ENCODE measurements at regions not wholly inside any gene's neighbourhood (a gene's known extent, or its start where the extent isn't known, plus 50 kb on each side); places are given as distances from the start of the nearest gene placed in this dataset.

DNA sequence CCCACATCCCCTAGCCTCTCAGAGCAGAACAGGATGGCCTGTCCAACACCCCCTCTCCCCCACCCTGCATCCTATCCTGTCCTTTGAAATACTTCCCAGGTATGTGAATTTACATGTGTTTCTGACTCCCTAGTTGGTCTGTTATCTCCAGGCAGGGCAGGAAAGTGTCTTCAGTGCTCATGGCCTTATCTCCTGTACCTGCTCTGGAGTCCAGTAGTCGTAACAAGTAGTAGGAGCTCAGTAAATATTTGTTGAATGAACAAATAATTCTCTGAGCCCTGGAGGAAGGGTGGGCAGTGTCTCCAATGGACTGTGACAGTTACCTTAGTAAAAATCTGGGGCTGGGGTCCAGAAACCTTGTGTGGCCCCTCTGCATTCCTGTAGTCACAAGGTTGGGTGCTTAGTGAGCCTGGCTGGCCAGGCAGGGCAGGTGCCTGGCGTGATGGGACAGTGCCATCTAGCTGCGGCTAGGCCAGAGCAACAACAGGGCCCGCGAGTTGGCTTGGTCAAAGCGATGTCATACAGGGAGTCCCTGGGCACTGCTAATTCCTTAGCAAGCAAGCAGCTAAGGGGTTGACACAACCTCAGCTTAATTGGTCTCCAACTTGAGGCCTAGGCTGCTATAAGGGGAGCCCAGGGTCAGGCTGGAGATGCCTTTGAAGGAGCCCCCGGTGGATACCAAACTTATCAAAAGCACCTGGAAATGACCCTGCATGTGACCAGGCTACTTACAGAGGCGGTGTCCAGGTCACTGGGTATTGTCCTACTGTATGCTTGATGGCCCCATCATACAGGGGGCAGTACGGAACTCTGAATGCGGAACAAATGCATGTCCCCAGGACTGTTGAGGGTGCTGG lies 89.0 kb upstream of the PPM1J start:
- no peak for TF ChIP-seq EZH2 (optimal IDR thresholded peaks at IDR 0.05; ENCODE audit: low read depth, low read length)
- TF ChIP-seq, protein P1, sequence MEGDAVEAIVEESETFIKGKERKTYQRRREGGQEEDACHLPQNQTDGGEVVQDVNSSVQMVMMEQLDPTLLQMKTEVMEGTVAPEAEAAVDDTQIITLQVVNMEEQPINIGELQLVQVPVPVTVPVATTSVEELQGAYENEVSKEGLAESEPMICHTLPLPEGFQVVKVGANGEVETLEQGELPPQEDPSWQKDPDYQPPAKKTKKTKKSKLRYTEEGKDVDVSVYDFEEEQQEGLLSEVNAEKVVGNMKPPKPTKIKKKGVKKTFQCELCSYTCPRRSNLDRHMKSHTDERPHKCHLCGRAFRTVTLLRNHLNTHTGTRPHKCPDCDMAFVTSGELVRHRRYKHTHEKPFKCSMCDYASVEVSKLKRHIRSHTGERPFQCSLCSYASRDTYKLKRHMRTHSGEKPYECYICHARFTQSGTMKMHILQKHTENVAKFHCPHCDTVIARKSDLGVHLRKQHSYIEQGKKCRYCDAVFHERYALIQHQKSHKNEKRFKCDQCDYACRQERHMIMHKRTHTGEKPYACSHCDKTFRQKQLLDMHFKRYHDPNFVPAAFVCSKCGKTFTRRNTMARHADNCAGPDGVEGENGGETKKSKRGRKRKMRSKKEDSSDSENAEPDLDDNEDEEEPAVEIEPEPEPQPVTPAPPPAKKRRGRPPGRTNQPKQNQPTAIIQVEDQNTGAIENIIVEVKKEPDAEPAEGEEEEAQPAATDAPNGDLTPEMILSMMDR (IDR thresholded peaks at IDR 0.05; ENCODE audit: low read length) = peak; percentile 54
- TF ChIP-seq EZH2phosphoT487 (IDR thresholded peaks at IDR 0.05; ENCODE audit: low read length) = no peak

Data from MM.1S (cell line).